ENCODE measurements at regions not wholly inside any gene's neighbourhood (a gene's known extent, or its start where the extent isn't known, plus 50 kb on each side); places are given as distances from the start of the nearest gene placed in this dataset.

- no peak for TF ChIP-seq CTCF (IDR thresholded peaks at IDR 0.05)
- TF ChIP-seq POLR2A (IDR thresholded peaks at IDR 0.05) = no peak
Measured at GRCh38 chr6:170093658-170094596, 197.0 kb downstream of the DLL1 start.

All from testis (tissue), 2 donors.